Activated CD8-positive, alpha-beta memory T cell treated with anti-CD3 and anti-CD28 coated beads for 1 hour (primary cell): ENCODE measurements at regions not wholly inside any gene's neighbourhood (a gene's known extent, or its start where the extent isn't known, plus 50 kb on each side); places are given as distances from the start of the nearest gene placed in this dataset.

Experiments
- DNase-seq, 2 donors: peaks; one replicate each; pipeline ENCODE4 v3.0.0-alpha.2; 2020; ENCODE audit warnings: low read depth in 1 of 2; ENCODE audit errors: extremely low read depth in 1 of 2

DNA sequence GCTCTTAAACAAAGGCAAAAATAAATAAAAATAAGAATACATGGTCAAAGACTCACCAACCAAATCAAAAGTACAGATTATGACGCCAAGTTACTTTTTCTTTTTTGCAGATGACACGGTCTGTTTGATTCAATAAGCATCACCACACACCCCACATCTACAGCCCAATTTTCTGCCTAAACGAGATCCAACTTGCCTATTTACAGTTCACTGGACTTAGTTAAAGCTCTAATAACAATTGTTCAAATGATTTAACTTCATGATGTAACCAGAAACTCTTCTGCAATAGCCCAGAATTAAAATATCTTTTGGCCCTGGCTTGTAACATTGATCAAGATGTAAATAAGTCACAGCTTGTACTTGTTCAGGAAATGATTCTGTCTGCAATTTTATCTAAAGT lies 590.3 kb upstream of the C9orf72 start:
- DNase-seq, result no peak

DNA sequence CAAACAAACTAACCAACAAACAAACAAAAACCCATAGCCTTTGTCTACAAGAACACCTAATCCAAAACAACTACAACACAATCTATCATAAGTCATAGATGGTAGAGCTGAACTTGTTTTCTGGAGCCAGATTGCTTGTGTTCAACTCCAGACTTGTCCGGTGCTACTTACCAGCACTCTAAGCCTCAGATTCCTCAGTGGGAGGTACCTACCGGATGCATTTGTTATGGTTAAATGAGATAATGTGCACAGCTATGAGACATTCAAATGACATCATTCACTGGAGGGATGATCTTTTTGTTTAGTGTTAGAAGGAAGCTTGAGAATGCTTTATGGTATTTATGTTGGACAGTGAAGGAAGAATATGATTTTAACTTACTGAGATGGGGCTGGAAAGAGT lies 592.9 kb upstream of the C9orf72 start:
- DNase-seq, result no peak

DNA sequence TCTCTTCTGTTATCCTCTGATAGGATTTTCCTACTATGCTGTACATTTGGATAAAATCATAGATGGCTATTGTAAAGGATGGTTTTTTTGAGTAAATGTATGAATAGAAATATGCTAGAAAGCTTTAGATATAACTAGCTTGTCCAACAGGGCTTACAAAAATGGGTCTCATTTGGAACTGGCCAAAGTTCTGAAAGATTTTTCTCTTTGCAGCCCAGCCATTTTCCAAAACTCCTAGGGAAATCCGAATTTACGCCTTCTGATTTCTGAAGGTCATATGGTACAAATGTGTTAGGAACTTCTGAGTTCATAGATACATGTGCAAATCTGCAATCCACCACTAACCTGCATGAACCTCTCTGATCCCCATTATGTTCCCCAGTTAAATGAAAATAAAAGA lies 603.9 kb upstream of the C9orf72 start:
- no peak for DNase-seq

DNA sequence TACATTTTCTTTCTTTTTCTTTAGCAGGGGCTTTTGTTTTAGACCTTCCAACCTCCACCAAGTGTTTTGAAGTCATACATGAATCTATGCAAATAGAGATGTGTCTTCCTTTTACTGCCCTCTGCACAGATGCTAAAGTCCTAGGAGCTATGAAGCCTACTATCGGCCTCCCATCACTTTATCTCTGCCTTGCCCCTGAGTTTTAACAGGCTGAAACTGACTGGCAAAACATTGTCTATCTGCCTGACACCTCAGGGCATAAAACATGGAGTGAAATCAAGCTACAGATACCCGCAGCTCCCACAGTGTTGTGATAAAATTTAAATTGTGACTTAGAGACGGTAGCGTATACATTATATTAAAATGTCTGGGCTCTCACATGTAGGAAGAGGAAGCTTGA lies 604.6 kb upstream of the C9orf72 start:
- no peak for DNase-seq

DNA sequence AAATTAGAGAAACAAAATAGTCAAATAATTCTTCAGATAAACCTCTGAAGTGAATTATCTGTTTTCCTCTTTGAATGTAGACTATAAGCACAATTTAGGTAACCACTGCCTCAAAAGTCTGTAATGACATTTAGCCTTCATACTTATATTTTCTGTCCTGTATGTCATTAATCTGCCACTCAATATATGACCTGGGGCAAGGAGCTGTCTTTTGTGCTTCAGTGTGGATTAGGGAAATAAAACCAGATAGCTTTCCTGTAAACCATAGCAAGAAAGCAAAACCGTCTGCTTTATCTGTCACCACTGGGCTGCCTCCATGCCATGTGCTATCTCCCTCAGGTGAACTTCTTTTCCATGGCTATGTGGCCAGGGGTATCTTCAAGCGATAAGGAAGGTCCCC lies 606.6 kb upstream of the C9orf72 start:
- no peak for DNase-seq

DNA sequence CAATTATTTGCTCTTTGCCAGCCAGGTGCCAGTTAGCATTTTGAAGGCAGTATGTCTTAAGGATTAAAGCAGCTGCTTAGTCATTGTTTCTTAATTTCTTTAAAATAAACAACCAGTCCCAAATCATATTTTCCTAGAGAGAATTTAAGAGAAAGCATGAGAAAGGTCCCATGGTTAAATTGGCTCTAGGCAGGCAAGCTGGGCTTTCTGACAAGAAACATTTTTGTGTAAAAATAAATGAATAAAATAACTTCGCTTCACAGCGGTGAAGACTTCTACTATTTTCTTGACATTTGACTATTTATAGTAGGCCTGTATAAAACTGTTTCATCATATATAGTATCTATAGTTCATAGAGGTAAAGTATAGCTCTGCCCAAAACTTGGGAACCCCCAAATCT lies 617.7 kb upstream of the C9orf72 start:
- no peak for DNase-seq

DNA sequence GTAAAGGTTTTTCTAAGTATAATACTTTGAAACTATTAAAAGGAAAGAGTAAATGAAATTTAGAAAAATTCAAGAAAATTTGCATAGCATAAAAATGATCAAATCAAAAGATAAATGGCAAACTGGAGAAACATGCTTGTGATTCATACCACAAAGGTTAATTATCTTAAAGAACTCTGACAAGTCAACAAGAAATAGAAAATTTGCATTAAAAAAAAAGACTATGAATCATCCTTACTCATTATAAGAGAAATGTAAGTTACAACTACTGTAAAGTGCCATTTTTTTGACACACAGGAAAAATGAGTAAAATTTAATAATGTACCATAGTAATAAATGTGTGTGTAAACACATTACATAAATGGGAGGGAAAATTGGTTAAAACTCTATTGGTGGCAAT lies 624.4 kb upstream of the C9orf72 start:
- no peak for DNase-seq

DNA sequence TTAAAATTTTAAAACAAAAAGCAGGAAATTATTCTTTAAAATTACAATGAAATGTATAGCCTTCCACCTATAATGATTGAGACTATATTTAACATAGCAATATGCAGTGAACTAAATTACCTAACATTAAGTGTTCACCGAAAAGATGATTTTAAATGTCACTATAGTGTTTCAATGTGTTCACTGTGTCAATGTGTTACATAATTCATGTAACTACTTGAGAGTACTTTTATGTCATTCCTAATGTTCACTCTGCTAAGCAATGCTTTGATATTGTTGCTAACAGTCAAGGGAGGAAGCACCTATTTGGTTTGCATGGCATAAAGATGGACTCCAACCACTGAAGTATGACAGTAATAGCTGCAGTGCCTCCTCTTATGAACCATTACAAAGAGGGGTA lies 629.8 kb upstream of the C9orf72 start:
- no peak for DNase-seq

DNA sequence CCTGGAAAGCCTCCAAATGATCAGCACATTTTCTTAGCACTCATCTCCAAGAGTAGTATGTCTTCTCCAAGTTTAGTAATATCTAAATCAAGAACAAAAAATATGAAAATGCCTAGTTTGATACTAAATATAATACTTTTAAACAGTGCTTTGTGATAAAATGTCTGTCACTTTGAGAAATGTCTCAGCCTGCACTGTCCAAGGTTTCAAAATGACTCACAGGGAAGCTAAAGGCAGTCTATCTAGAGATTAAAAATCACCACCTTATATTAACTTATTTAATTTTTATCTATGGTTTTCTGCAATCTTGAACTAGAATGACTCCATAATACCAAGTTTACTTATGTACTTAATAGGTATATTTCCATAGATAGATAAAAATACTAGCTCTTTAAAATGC lies 633.0 kb upstream of the C9orf72 start:
- no peak for DNase-seq

DNA sequence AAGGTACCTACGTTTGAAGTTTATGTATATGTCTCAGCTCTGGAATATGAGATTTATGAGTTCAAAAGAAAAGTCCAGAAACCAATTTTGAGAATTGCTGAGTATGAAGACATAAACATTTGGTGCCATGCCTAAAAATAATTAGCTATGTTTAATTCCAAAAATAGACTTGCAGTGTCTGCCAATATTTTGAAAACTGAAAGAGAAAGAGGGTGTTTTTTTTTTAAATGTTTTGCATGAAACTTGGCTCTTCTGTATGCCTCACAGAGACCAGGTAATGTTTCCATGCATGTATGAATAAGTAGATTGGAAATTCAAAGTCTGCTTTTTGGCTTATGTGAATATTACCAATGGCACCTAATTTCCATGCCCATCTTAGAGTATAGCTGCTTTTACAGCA lies 634.4 kb upstream of the C9orf72 start:
- no peak for DNase-seq

DNA sequence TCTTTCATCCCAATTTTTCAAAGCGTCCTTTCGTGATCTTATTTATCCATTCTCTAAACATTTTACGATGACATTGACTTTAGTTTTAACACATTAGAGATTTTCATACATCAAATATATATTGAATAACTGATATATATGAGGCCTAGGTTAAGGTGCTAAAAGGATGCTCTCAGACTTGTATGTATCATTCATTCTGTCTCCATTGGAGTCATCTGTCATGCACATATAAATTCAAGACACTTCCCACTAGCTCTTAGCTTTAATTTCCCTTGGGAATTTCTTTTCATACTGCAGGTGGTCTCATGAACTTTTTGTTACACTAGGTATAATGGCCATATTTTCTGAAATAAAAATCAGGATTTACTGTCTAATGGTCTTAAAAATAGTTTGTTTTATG lies 635.8 kb upstream of the C9orf72 start:
- no peak for DNase-seq

DNA sequence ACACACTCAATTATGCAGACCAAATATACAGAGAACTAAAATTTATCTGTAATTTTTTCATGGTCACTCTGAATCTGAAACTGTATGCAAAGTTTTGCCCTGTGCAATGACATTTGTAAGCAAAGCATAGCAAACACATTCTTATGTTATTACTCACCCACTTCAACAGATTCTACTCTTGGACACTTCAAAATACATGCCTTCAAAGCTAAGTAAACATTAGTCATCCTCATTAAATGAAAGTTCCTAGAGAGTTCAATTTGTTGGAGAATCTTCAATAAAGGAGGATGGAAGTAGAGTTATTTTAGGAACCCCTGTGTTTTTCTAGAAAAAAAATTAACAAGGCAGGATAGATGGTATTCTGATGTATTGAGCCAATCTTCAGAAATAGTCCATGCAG lies 639.7 kb upstream of the C9orf72 start:
- no peak for DNase-seq

DNA sequence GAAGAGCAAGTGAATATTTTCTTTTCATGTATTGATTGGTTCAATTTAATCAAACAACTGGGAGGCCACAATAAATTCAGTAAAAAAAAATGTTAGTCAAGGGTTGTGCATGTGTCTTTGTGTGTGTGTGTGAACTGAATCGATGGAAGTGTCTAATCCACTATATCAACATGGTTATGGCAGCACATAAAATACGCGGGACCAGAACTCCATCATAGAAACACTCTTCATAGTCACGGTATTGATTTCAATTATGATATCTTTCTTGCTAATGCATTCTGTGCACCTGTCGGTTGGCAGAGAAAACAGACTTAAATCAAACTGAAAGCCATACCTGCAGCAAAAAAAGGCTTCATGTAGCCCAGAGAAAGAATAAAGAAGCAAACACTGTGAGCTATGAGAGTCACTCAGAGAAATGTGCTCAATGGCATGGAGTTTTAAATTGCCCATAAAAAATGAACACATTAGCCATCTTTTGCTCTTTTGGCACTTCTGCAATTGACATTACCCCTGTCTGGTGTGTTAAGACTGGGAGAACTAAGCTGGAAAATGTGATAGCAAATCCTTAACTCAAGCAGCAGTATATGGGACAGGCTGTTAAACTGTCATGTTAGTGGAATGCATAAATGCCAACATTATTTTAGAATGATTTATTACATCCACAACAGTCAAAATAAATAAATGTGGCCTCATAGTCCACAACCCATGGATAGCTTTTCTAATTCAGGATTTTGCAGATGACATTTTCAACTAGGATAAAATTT lies 642.4 kb upstream of the C9orf72 start:
- no peak for DNase-seq

DNA sequence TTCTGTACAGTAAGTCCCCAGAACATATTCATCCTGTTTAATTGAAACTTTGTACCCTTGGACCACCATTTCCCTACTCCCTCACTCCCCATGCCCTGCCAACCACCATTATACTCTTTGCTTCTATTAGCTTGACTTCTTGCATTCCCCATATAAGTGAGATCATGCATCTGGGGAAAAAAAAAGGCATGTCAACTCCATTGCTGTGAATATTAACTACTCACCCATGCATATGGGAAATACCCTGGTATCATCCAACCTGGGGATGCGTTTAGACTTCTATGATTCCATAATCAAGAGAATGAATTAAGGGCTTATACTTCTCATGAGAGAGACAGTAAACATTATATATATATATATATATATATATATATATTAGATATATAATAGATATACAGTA lies 659.4 kb upstream of the C9orf72 start:
- no peak for DNase-seq

DNA sequence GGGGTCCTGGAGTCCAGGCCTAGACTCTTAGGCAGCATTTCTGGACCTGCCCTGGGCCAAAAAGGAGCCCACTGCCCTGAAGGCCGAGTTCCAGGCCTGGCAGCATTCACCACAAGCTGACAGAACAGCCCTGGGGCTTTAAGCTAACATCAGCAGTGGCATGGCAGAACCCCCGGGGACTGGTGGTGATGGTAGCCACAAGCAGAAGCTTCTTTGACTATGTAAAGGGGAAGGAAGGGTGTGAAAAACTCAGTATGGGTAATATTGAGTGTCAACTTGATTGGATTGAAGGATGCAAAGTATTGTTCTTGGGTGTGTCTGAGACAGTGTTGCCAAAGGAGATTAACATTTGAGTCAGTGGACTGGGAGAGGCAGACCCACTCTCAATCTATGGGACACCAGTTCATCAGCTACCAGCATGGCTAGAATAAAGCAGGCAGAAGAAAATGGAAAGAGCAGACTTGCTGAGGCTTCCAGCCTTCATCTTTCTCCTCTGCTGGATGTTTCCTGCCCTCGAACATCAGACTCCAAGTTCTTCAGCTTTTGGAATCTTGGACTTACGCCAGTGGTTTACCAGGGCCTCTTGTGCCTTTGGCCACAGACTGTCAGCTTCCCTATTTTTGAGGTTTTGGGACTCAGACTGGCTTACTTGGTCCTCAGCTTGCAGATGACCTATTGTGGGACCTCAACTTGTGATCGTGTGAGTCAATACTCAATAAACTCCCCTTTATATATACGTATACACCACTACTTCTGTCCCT lies 661.0 kb upstream of the C9orf72 start:
- DNase-seq, result no peak

DNA sequence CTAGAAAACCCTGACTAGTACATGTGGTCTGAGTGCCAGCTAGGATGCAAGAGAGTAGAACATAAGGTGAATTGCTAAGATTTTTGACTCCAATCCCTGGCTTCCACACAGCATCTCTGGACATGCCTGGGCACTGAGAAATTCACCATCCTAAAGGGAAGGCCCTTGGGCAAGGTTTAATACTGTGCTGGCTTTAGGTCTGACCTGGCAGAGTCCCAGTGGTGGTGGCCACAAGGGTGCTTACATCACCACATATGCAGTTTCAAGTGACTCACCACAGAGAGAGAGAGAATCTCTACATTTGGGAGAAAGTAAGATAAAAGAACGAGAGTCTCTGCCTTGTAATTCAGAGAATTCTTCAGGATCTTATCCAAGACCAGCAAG lies 661.6 kb upstream of the C9orf72 start:
- no peak for DNase-seq

DNA sequence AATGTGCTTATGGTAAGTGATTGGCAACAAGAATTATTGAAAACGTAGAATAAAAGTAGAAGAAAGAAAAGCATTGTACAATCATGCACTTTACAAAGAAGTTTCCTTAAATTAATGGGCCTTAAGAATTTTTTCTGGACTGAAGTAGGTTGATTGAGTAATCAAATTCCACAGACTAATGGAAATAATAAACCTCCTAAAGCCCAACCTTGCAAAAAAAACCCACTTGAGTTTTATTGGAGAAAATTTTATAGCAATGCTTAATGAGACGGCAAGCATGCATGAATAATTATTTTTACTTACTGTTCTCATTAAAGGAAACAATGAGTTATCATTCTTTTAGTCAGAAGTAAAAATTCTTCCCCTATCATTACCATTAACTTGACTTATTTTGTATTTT lies 676.1 kb upstream of the C9orf72 start:
- DNase-seq, result no peak

DNA sequence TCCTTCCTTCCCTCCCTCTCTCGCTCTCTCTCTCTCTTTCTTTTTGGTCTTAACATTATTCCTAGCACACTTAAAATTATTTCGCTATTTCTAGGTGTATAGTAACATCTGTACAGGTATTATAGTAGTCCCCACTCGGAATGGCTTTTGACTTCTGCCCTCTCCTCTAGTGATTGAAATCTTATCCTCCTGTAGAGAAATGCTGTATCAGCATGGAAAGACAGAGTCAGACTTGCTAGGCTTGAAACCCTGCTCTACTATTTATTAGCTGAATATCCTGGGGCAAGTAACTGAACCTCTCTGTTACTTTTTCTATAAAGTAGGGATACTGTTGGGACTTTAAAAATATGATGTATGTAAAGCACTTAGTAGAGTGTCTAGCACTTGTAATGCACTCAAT lies 681.9 kb upstream of the C9orf72 start:
- DNase-seq, result no peak

DNA sequence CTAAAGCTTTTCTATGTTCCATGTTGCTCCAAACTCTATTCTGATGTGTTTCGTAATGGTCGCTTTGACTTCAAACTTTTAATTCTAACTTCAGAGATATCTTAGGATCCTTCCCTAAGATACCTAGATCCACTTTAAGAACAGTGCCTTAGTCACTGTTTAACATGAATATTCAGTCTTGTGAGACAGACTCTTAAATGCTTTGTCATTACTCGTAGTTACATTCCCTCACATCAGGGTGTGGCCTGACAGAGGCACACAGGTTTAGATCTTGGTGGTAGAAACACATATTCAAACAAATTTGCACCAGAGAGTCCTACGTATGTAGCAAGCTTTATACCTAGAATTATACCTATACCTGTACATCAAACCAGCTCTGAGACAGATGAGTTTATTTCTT lies 687.0 kb upstream of the C9orf72 start:
- no peak for DNase-seq

DNA sequence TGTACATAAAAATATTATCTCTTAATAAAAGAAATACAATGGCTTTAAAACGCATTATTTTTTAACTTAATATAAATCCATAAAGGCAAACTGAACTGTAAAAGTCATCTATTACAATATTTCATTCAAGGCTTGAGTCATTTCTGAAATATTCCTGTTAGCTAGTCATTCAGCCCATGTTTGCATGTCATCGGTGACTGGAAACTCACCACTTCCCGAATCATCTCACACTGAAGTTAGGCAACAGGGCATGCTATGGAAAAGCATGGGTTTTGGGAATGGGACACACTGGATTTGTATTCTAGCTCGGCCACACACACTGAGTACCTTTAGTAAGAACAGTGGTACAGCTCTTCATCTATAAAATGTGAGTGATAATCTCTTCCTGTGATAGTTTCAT lies 691.1 kb upstream of the C9orf72 start:
- no peak for DNase-seq

DNA sequence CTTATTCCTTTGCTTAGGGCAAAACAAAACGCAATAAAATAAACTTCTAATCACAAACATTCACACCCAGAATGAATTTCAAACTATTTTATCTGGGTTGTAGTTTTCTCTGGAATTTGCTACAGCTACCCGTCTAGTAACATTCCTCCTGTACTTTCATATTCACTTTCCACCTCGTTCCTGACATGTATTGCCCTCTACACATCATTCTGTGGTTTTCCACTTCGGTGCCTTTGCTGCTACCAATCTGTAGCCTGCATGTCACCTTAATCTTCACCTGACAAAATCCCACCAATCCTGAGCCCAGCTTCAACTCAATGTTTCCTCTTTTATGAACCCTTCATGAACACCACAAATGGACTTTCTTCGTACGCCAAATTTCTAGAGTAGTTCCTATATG lies 694.1 kb upstream of the C9orf72 start:
- DNase-seq, result no peak

DNA sequence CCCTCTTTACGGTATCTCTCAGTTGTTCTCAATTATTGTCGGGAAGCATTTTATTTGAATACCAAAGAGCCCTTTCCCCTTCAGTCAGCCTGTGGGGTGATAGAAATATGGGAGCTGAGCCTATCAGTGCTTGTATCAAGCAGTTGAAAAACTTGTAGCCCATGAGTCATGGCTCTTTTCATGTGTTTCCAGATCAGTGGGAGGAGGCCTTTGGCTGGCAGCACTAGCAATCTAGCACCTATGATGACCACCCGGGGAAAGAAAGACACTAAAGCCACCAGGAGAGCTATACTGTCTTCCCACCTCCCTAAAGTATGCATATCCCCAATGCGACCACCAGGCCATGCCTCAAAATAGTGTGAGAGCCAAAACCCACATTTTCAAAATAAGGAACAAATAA lies 696.9 kb upstream of the C9orf72 start:
- no peak for DNase-seq

DNA sequence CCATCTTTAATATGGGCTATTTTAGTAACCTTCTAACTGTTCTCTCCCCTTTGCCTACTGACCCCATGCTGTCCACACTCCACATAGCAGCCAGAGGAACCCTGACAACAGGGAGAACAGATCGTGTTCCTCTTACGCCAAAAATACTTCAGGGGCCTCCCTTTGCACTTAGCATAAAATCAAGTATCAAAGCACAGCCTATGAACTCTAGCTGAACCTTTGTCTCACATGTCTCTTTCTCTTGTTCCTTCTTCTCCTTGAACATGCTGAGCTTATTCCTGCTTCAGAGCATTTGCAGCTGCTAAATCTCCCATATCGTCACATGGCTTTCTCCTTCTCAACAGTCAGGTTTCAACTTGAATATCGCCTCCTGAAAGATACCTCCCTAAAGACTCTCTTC lies 698.8 kb upstream of the C9orf72 start:
- DNase-seq, result no peak
